Tibial artery (tissue), 4 donors: ENCODE measurements at regions not wholly inside any gene's neighbourhood (a gene's known extent, or its start where the extent isn't known, plus 50 kb on each side); places are given as distances from the start of the nearest gene placed in this dataset.

Experiments
- DNase-seq, 2 donors: peaks; one replicate each; pipeline ENCODE4 v3.0.0-alpha.2; 2019
- H3K27ac ChIP-seq, 2 donors: fragments of 200-600 bp; sonication (generic) in 1 of 2; 1 replicate in 1 of 2; 2 replicates in 1 of 2; pipeline ENCODE4 v1.5.1; 2018 to 2019; ENCODE audit warnings: mild to moderate bottlenecking in 1 of 2
- H3K27me3 ChIP-seq, 2 donors: fragments of 200-600 bp; sonication (generic) in 1 of 2; one replicate each; pipeline versions ENCODE4 v1.5.1 to v1.6.0; 2016 to 2019
- H3K36me3 ChIP-seq, 3 donors: fragments of 200-600 bp; sonication (generic) in 2 of 3; one replicate each; pipeline ENCODE4 v1.5.1; 2016 to 2019; ENCODE audit warnings: mild to moderate bottlenecking in 2 of 3
- H3K4me1 ChIP-seq, 4 donors: fragments of 200-600 bp; sonication (generic) in 2 of 4; 1 replicate in 3 of 4; 2 replicates in 1 of 4; pipeline ENCODE4 v1.5.1; 2016 to 2019
- H3K4me3 ChIP-seq, 2 donors: fragments of 200-600 bp; sonication (generic) in 1 of 2; 1 replicate in 1 of 2; 2 replicates in 1 of 2; pipeline ENCODE4 v1.5.1; 2018 to 2019; ENCODE audit warnings: mild to moderate bottlenecking in 2 of 2
- H3K9me3 ChIP-seq, 3 donors: fragments of 200-600 bp; sonication (generic) in 1 of 3; one replicate each; pipeline ENCODE4 v1.5.1; 2016 to 2019
- intact Hi-C: fragments of 100-400 bp; cut with DNase I; formaldehyde crosslinking; loops from one replicate; pipeline ENCODE4 v1.15.0; 2023; ENCODE audit warnings: low total_unique reads
- TF ChIP-seq, protein P1 (sequence below), 2 experiments: fragments of 200-600 bp in 1 of 2; fragments of 450-650 bp in 1 of 2; IDR thresholded peaks; one replicate each; pipeline ENCODE4 v1.5.1; 2017 to 2019; ENCODE audit warnings: antibody characterized with exemption in 2 of 2, mild to moderate bottlenecking in 1 of 2, moderate library complexity in 1 of 2

DNA sequence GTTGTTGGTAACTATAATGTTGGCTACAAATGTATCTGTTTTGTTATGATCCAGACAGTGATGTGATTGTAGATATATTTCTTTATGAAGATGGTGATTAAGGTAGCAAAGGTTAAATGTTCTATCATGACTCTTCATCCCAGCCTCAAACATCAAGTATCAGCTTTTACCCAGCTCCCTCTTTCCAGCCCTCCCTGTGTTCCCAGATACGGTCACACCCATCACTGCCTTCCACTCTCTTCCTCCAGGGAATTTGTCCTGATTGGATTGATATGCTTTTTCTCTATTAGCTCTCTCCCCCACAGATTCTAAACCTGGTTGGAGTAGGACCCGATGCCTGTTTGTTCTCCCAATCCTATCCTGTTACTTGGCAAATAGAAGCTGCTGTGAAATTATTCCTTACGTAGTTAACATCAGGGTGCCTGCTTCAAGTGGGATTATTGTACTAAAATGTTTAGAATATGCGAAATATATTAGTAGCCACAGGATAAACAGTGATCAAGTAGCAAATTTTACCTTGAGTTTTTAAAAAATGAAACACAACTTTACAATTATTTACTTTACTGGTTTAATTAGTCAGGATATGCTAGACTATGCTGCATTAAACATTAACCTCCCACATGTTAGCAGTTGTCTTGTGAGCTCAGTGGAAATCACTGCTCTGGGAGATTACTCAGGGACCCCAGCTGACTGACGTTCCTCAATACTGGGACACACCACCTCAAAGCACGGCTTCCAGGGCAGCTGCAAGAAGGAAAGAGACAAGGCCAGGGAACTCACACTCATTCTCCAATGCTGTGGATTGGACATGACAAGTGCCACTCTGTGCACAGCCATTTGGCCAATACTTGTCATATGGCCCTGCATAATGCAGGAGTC lies 165.3 kb downstream of the ALX1 start:
- Histone ChIP-seq H3K36me3 (no peaks in the 10 kb centered on the region), H3K4me1 (no peaks in the 10 kb centered on the region), H3K27me3 (no peaks in the 10 kb centered on the region), H3K4me3 (no peak overlapping the region), H3K9me3 (no peaks in the 10 kb centered on the region), H3K27ac (no peak overlapping the region)
- no peak for DNase-seq
- intact Hi-C loops, result no loop called here
- TF ChIP-seq, protein P1, sequence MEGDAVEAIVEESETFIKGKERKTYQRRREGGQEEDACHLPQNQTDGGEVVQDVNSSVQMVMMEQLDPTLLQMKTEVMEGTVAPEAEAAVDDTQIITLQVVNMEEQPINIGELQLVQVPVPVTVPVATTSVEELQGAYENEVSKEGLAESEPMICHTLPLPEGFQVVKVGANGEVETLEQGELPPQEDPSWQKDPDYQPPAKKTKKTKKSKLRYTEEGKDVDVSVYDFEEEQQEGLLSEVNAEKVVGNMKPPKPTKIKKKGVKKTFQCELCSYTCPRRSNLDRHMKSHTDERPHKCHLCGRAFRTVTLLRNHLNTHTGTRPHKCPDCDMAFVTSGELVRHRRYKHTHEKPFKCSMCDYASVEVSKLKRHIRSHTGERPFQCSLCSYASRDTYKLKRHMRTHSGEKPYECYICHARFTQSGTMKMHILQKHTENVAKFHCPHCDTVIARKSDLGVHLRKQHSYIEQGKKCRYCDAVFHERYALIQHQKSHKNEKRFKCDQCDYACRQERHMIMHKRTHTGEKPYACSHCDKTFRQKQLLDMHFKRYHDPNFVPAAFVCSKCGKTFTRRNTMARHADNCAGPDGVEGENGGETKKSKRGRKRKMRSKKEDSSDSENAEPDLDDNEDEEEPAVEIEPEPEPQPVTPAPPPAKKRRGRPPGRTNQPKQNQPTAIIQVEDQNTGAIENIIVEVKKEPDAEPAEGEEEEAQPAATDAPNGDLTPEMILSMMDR (IDR thresholded peaks at IDR 0.05), result no peak

DNA sequence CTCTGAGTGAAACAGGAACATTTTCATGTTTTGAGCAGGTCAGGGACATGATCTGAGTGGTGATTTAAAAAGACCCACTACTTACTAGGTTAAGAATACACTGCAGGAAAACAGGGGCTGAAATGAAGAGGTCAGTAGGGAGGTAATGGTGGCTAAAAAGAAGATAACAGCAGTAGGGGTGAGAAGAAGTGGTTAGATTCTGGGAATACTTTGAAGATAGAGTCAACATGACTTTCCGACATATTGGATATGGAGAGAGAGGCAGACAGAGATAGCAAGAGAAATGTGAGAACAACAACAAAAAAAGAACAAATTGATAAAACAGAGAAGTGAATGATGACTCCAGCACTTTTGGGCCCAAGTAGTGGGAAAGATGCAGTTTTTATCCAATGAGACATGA lies 168.0 kb downstream of the ALX1 start:
- intact Hi-C loops, result no loop called here
- TF ChIP-seq, protein P1 (IDR thresholded peaks at IDR 0.05), result no peak
- no peak overlapping the region for H3K4me3 ChIP-seq

DNA sequence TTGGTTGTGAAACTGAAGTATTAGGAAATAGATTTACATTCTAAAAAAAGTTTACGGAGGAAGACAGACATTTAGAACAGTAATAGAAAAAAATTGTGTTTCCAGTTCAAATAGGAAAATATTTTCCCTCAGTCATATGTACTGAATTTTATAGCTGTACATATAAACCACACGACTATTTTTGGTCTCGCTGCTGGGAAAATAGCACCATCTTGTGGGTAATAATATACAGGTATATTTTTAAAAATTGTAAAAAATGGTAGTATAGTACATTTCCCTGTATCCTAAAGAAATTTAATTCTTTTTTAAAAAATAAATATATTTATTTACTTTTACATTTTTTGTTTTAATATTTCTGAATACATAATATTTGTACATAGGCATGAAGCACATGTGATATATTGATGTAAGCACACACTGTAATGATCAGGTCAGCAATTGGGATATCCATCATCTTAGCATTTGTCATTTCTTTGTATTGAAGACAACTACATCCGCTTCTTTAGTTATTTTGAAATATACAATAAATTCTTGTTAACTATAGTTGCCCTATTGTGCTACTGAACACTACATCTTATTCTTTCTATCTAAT lies 168.6 kb downstream of the ALX1 start:
- Histone ChIP-seq H3K27me3 (no peaks in the 10 kb centered on the region), H3K27ac (no peak overlapping the region), H3K9me3 (no peaks in the 10 kb centered on the region), H3K4me3 (no peak overlapping the region), H3K36me3 (no peaks in the 10 kb centered on the region), H3K4me1 (no peaks in the 10 kb centered on the region)
- TF ChIP-seq, protein P1 (IDR thresholded peaks at IDR 0.05), result peak; percentile 30 to 37
- DNase-seq, result no peak
- intact Hi-C loops, result no loop called here

More for the DNA sequence above, 168.0 kb downstream of the ALX1 start:
- no peaks in the 10 kb centered on the region for H3K36me3 ChIP-seq
- no peaks in the 10 kb centered on the region for H3K4me1 ChIP-seq
- H3K9me3 ChIP-seq, result no peaks in the 10 kb centered on the region
- DNase-seq, result no peak
- H3K27ac ChIP-seq, result no peak overlapping the region
- no peaks in the 10 kb centered on the region for H3K27me3 ChIP-seq

DNA sequence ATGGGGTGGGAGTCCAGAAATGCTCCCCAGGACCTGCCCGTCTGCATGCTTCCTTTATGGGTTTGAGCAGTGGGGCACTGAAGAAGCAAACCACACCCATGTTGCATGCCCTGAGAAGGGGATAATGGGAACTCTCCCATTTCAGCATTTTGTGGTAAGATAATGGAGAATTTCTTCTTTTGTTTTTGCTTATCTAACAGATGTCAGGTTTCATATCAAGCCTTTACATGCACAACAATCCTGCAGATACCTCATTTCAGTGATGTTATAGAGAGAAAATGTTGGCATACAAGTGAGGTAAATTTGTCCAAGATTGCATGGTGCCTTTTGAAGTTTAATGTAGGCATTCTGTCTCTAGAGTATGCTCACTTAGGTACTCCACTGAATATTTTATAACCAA lies 177.0 kb downstream of the ALX1 start:
- no peaks in the 10 kb centered on the region for H3K4me1 ChIP-seq
- H3K9me3 ChIP-seq, result peaks cover 0 to 6% (median 0%) of the 10 kb centered on the region in 3 donors
- intact Hi-C loops, result no loop called here
- TF ChIP-seq, protein P1 (IDR thresholded peaks at IDR 0.05), result no peak
- no peak overlapping the region for H3K4me3 ChIP-seq
- H3K27me3 ChIP-seq, result no peaks in the 10 kb centered on the region
- no peak for DNase-seq
- H3K27ac ChIP-seq, result no peak overlapping the region
- H3K36me3 ChIP-seq, result no peaks in the 10 kb centered on the region

DNA sequence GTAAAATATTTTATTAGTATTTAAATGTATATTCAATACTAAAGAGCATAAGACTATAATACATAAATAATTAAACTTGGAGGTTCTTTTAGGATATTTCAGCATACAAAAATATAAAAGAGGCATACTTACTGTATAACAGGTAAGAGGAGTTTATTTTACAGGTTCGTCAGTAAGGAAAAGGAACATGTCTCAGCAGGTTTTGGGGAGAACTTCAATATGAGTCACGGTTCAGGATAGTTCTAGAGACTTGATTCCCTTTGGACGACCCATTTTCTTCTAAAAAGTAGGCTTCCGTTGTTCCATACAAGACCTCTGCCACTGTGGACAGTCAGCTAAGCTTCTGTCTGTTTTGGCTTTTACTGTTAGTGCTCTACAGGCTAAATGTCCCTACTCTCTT lies 181.1 kb downstream of the ALX1 start:
- intact Hi-C loops, result no loop called here
- TF ChIP-seq, protein P1 (IDR thresholded peaks at IDR 0.05), result no peak
- Histone ChIP-seq H3K4me3 (no peak overlapping the region), H3K36me3 (no peaks in the 10 kb centered on the region), H3K4me1 (peaks cover 0 to 5% (median 1%) of the 10 kb centered on the region in 4 donors), H3K9me3 (peaks cover 0 to 6% (median 0%) of the 10 kb centered on the region in 3 donors), H3K27me3 (no peaks in the 10 kb centered on the region), H3K27ac (no peak overlapping the region)
- DNase-seq, result no peak
